Breast epithelium (tissue), 3 donors: ENCODE measurements at regions not wholly inside any gene's neighbourhood (a gene's known extent, or its start where the extent isn't known, plus 50 kb on each side); places are given as distances from the start of the nearest gene placed in this dataset.
"Not testable (repeated sequence)": the region's sequence is repeated elsewhere in the genome, so short reads cannot be mapped to it uniquely, and the experiment has no call there.

ENCODE experiments used
- POLR2A ChIP-seq: fragments of 450-650 bp; IDR thresholded peaks from one replicate; pipeline ENCODE4 v1.6.1; 2016; ENCODE audit warnings: antibody characterized with exemption, mild to moderate bottlenecking, moderate library complexity
- TF ChIP-seq, protein P1 (sequence below), 3 donors: fragments of 450-650 bp; IDR thresholded peaks; one replicate each; pipeline ENCODE4 v1.5.1; 2016 to 2017; ENCODE audit warnings: antibody characterized with exemption in 3 of 3, mild to moderate bottlenecking in 3 of 3, moderate library complexity in 3 of 3

- not testable (repeated sequence) for TF ChIP-seq POLR2A
- TF ChIP-seq, protein P1, sequence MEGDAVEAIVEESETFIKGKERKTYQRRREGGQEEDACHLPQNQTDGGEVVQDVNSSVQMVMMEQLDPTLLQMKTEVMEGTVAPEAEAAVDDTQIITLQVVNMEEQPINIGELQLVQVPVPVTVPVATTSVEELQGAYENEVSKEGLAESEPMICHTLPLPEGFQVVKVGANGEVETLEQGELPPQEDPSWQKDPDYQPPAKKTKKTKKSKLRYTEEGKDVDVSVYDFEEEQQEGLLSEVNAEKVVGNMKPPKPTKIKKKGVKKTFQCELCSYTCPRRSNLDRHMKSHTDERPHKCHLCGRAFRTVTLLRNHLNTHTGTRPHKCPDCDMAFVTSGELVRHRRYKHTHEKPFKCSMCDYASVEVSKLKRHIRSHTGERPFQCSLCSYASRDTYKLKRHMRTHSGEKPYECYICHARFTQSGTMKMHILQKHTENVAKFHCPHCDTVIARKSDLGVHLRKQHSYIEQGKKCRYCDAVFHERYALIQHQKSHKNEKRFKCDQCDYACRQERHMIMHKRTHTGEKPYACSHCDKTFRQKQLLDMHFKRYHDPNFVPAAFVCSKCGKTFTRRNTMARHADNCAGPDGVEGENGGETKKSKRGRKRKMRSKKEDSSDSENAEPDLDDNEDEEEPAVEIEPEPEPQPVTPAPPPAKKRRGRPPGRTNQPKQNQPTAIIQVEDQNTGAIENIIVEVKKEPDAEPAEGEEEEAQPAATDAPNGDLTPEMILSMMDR (IDR thresholded peaks at IDR 0.05), result not testable (repeated sequence)
Measured at GRCh38 chr3:195984392-195985030, 76.2 kb upstream of the TNK2 start.
